Erythroblast (primary cell): ENCODE measurements at regions not wholly inside any gene's neighbourhood (a gene's known extent, or its start where the extent isn't known, plus 50 kb on each side); places are given as distances from the start of the nearest gene placed in this dataset.

Experiments used
- DNase-seq, 2 experiments: peaks; one replicate each; lab custom pipeline; 2025; lab: John Stamatoyannopoulos, UW
- GATA1 ChIP-seq: IDR thresholded peaks from 2 replicates; pipeline ENCODE4 v1.6.1; 2011; ENCODE audit warnings: low read depth, mild to moderate bottlenecking, control low read depth, low read length, moderate library complexity
- POLR2A ChIP-seq: IDR thresholded peaks from 2 replicates; pipeline ENCODE4 v1.6.1; 2011; ENCODE audit warnings: mild to moderate bottlenecking, low read length

DNA sequence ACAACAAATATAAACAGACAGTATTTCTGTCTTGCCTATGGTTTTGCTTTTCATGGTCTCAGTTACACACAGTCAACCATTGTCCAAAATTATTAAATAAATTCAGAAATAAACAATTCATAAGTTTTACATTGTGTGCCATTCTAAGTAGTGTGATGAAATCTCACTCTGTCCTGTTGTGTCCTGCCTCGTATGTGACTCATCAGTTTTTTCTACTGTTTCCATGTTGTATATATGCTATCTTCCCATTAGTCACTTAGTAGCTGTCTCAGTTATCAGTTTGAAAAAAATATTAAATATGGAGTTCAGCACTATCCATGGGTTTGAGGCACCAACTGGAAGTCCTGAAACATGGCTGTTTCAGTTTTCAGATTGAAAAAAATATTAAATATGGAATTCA, 282.4 kb upstream of the GRM7 start:
- TF ChIP-seq GATA1 (no peak), POLR2A (no peak)
- no peak for DNase-seq

DNA sequence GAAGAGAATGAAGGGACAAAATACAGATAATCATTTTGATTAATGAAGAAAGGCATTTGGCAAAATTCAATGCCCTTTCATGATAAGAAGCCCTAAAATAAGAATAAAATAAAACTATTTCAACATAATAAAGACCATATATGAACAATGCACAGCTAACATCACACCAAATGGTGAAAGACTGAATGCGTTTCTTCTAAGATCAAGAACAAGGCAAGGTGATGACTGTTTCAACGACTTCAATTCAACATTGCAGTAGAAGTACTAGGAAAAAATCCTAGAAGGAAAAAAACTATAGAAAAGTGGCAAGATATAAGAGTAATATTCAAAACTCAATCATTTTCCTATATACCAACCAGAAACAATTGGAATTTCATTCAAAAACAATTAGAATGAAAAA, 280.1 kb upstream of the GRM7 start:
- no peak for DNase-seq

DNA sequence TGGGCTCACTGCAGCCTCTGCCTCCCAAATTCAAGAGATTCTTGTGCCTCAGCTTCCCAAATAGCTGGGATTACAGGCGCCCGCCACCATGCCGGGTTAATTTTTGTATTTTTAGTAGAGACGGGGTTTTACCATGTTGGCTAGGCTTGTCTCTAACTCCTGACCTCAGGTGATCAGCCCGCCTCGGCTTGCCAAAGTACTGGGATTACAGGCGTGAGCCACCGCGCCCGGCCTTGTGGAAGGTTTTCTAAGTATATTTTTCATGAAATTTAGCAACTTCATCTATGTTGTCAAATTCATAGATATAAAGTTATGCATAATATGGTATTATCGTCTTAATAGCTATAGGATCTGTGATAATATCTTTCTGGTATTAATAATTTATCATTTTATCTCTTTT, 275.6 kb upstream of the GRM7 start:
- no peak for DNase-seq
- TF ChIP-seq GATA1 (no peak), POLR2A (no peak)

More for the DNA sequence above, 280.1 kb upstream of the GRM7 start:
- no peak for TF ChIP-seq GATA1
- no peak for TF ChIP-seq POLR2A

DNA sequence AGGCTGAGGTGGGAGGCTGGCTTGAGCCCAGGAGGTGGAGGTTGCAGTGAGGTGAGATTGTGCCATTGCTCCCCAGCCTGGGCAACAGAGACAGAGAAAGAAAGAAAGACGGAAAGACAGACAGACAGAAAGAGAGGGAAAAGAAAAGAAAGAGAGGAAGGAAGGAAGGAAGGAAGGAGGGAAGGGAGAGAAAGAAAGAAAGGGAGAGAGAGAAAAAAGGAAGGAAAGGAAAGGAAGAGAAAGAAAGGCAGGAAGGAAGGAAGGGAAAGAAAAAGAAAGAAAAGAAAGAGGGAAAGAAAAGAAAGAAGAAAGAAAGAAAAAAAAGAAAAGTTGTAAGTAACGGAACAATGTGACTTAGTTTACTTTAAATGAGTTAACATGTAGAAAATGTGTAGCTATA, 260.7 kb upstream of the GRM7 start:
- no peak for TF ChIP-seq GATA1
- no peak for TF ChIP-seq POLR2A
- DNase-seq, result no peak

DNA sequence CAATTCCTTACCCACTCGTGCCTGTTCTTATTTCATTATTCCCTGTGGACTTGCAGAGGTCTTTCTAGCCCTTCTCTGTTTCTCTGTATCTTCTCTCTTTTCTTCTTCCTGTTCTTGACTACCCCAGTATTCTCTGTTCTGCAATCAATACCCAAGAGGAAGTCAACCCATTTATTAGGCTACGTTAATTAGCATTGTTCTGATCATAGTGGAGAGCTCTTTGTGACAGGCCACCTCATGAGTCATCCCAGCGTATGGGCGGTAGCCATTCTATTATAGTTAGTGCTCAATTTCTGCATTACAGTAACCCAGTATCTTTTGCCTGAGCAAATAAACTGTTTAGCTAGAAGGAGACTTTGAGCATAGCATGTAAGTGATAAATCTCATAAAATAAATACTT, 259.5 kb upstream of the GRM7 start:
- TF ChIP-seq POLR2A, result no peak
- TF ChIP-seq GATA1, result no peak
- DNase-seq, result no peak

GRCh38 chr3:6602329-6602728, 258.6 kb upstream of the GRM7 start:
- TF ChIP-seq POLR2A (no peak), GATA1 (no peak)
- no peak for DNase-seq

DNA sequence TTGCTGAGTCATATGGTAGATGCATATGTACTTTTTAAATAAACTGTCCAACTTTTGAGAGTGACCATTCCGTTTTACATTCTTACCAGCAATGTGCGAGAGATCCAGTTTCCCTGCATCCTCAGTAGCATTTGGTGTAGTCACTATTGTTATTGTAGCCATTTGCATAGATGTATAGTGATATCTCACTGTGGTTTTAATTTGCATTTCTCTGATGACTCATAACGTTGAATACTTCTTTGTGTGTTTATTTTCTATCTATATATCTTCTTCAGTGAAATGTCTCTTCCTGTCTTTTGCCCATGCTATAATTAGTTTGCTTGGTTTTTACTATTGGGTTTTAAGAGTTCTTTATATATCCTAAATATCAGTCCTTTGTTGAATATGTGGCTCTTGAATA, 255.7 kb upstream of the GRM7 start:
- DNase-seq, result no peak
- TF ChIP-seq GATA1 (no peak), POLR2A (no peak)

DNA sequence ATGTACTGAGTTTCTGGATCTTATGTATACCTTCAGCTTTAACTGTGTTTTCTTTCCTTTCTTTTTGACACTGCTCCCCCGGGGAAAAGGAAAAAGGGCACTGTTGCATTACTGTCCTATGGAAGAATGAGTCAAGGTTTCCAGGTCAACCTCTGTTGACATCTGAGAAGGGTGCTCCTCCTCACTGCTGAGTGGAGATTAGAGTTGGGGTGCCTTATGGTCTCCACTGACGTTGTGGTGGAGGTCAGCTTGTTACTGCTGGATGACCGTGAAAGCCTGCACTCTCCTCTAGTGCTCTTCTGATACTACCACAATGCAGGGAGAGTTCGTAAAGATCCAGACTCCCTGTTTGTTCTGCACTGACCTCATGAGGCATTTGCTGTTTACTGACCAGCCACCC, 252.1 kb upstream of the GRM7 start:
- TF ChIP-seq POLR2A (no peak), GATA1 (no peak)
- no peak for DNase-seq

- no peak for DNase-seq
- TF ChIP-seq POLR2A (no peak), GATA1 (no peak)
These were observed 248.8 kb upstream of the GRM7 start for GRCh38 chr3:6612034-6612616.

DNA sequence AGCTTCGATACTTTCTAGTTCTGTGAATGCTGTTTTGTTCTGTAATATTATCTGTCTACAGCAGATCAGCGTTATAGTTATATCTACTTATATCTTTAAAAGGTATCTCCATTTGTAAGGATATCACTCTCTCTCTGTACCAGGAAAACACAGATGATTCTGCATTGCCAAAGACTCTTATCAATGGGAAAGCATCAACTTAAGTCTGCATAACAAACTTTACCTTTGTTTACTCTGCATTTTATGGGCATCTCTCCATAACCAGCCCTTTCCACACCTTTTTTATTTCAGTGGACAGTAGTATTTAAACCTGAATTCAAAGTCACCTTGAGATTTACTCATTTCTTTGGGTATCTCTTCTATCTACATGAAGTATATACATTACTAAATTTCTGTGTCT, 238.7 kb upstream of the GRM7 start:
- TF ChIP-seq GATA1 (no peak), POLR2A (no peak)
- no peak for DNase-seq

GRCh38 chr3:6622712-6623111, 238.2 kb upstream of the GRM7 start:
- DNase-seq, result no peak
- no peak for TF ChIP-seq GATA1
- TF ChIP-seq POLR2A, result no peak

GRCh38 chr3:6631376-6631775, 229.5 kb upstream of the GRM7 start:
- no peak for TF ChIP-seq POLR2A
- no peak for TF ChIP-seq GATA1
- DNase-seq, result no peak

DNA sequence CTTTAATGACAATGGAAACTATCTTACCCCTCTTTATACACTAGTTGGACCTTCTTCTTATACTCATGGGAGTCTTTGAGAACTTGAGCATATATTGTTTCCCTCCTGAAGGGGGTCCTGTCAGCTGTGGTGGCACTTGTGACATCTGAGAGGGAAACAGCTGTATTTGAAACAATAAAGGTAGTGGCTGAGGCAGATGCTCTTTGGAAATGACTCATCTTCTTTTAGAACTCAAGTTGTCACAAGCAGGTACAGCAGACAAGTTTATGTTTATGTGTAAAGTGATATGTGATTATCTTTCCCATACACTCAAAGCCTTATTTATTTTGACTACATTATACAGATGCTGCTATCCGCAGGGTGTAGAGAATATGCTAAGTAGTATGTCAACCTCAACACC, 220.0 kb upstream of the GRM7 start:
- no peak for DNase-seq

GRCh38 chr3:6644070-6644929, 216.6 kb upstream of the GRM7 start:
- no peak for TF ChIP-seq GATA1
- TF ChIP-seq POLR2A, result no peak
- no peak for DNase-seq

More for the DNA sequence above, 220.0 kb upstream of the GRM7 start:
- TF ChIP-seq POLR2A (no peak), GATA1 (no peak)

GRCh38 chr3:6654670-6655069, 206.2 kb upstream of the GRM7 start:
- no peak for DNase-seq
- no peak for TF ChIP-seq POLR2A
- no peak for TF ChIP-seq GATA1

GRCh38 chr3:6655275-6655674, 205.6 kb upstream of the GRM7 start:
- no peak for TF ChIP-seq POLR2A
- TF ChIP-seq GATA1, result no peak
- DNase-seq, result no peak
